ENCODE measurements at regions not wholly inside any gene's neighbourhood (a gene's known extent, or its start where the extent isn't known, plus 50 kb on each side); places are given as distances from the start of the nearest gene placed in this dataset.

GRCh38 chr6:145137425-145137824 lies 597.9 kb downstream of the EPM2A start:
- H3K27me3 Mint-ChIP-seq = peaks cover 11% of the 10 kb centered on the region in 2 donors

GRCh38 chr6:145138469-145139139 lies 596.7 kb downstream of the EPM2A start:
- H3K27ac ChIP-seq (ENCODE audit: low read depth, low read length) = no peak overlapping the region
- H3K36me3 ChIP-seq (ENCODE audit: insufficient read depth, low read length) = no peaks in the 10 kb centered on the region
- Mint-ChIP-seq H3K9me3 (no peaks in the 10 kb centered on the region), H3K36me3 (no peaks in the 10 kb centered on the region), H3K4me1 (no peaks in the 10 kb centered on the region), H3K4me3 (no peak overlapping the region), H3K27ac (no peak overlapping the region), H3K27me3 (peaks cover 9 to 11% of the 10 kb centered on the region in 2 donors)
- DNase-seq = no peak
- ChIA-PET CTCF (no interaction called here), POLR2A (no interaction called here)
- H3K4me3 ChIP-seq (ENCODE audit: low read length) = no peak overlapping the region
- no peaks in the 10 kb centered on the region for H3K4me1 ChIP-seq (ENCODE audit: insufficient read depth, low read length)
- no peaks in the 10 kb centered on the region for H3K9me3 ChIP-seq (ENCODE audit: low read length)
- no peaks in the 10 kb centered on the region for H3K27me3 ChIP-seq (ENCODE audit: insufficient read depth, low read length, poor library complexity, severe bottlenecking)

More at GRCh38 chr6:145137425-145137824, 597.9 kb downstream of the EPM2A start:
- H3K4me3 ChIP-seq (ENCODE audit: low read length) = no peak overlapping the region
- Mint-ChIP-seq H3K9me3 (peaks cover 0 to 2% (median 0%) of the 10 kb centered on the region in 5 donors), H3K4me1 (no peaks in the 10 kb centered on the region), H3K27ac (no peak overlapping the region), H3K36me3 (no peaks in the 10 kb centered on the region), H3K4me3 (no peak overlapping the region)
- ChIA-PET CTCF (interaction anchor here (1.2 kb wide), 1 partner anchor 10 kb away, joined by 3 read pairs; no protein-coding TSS in a partner anchor), POLR2A (no interaction called here)
- H3K27ac ChIP-seq (ENCODE audit: low read depth, low read length) = no peak overlapping the region
- DNase-seq = no peak
- no peaks in the 10 kb centered on the region for H3K4me1 ChIP-seq (ENCODE audit: insufficient read depth, low read length)
- no peaks in the 10 kb centered on the region for H3K27me3 ChIP-seq (ENCODE audit: insufficient read depth, low read length, poor library complexity, severe bottlenecking)
- H3K36me3 ChIP-seq (ENCODE audit: insufficient read depth, low read length) = no peaks in the 10 kb centered on the region
- H3K9me3 ChIP-seq (ENCODE audit: low read length) = no peaks in the 10 kb centered on the region

- no peaks in the 10 kb centered on the region for H3K4me1 Mint-ChIP-seq
- ChIA-PET POLR2A (no interaction called here), CTCF (no interaction called here)
- Histone ChIP-seq H3K27me3 (ENCODE audit: insufficient read depth, low read length, poor library complexity, severe bottlenecking) (no peaks in the 10 kb centered on the region), H3K36me3 (ENCODE audit: insufficient read depth, low read length) (no peaks in the 10 kb centered on the region), H3K4me1 (ENCODE audit: insufficient read depth, low read length) (no peaks in the 10 kb centered on the region), H3K27ac (ENCODE audit: low read depth, low read length) (no peak overlapping the region), H3K4me3 (ENCODE audit: low read length) (no peak overlapping the region), H3K9me3 (ENCODE audit: low read length) (no peaks in the 10 kb centered on the region)
- H3K9me3 Mint-ChIP-seq = no peaks in the 10 kb centered on the region
- no peak for DNase-seq
- H3K36me3 Mint-ChIP-seq = no peaks in the 10 kb centered on the region
- no peak overlapping the region for H3K4me3 Mint-ChIP-seq
- H3K27ac Mint-ChIP-seq = no peak overlapping the region
- peaks cover 9 to 11% of the 10 kb centered on the region in 2 donors for H3K27me3 Mint-ChIP-seq
Measured at GRCh38 chr6:145139140-145139850, 596.0 kb downstream of the EPM2A start.

- Mint-ChIP-seq H3K27ac (no peak overlapping the region), H3K36me3 (no peaks in the 10 kb centered on the region), H3K4me3 (no peak overlapping the region), H3K4me1 (no peaks in the 10 kb centered on the region), H3K27me3 (peaks cover 10 to 11% of the 10 kb centered on the region in 2 donors), H3K9me3 (no peaks in the 10 kb centered on the region)
- H3K27me3 ChIP-seq (ENCODE audit: insufficient read depth, low read length, poor library complexity, severe bottlenecking) = no peaks in the 10 kb centered on the region
- no peaks in the 10 kb centered on the region for H3K4me1 ChIP-seq (ENCODE audit: insufficient read depth, low read length)
- H3K4me3 ChIP-seq (ENCODE audit: low read length) = no peak overlapping the region
- DNase-seq = no peak
- no peaks in the 10 kb centered on the region for H3K9me3 ChIP-seq (ENCODE audit: low read length)
- no peak overlapping the region for H3K27ac ChIP-seq (ENCODE audit: low read depth, low read length)
- ChIA-PET POLR2A (no interaction called here), CTCF (no interaction called here)
- no peaks in the 10 kb centered on the region for H3K36me3 ChIP-seq (ENCODE audit: insufficient read depth, low read length)
Measured at GRCh38 chr6:145139895-145140294, 595.4 kb downstream of the EPM2A start.

- Mint-ChIP-seq H3K36me3 (no peaks in the 10 kb centered on the region), H3K27ac (no peak overlapping the region), H3K4me1 (no peaks in the 10 kb centered on the region), H3K9me3 (no peaks in the 10 kb centered on the region), H3K4me3 (no peak overlapping the region), H3K27me3 (peaks cover 6 to 18% of the 10 kb centered on the region in 2 donors)
- DNase-seq = no peak
- H3K27me3 ChIP-seq (ENCODE audit: insufficient read depth, low read length, poor library complexity, severe bottlenecking) = no peaks in the 10 kb centered on the region
- no peak overlapping the region for H3K4me3 ChIP-seq (ENCODE audit: low read length)
- H3K27ac ChIP-seq (ENCODE audit: low read depth, low read length) = no peak overlapping the region
- no peaks in the 10 kb centered on the region for H3K36me3 ChIP-seq (ENCODE audit: insufficient read depth, low read length)
- no peaks in the 10 kb centered on the region for H3K4me1 ChIP-seq (ENCODE audit: insufficient read depth, low read length)
- ChIA-PET CTCF (no interaction called here), POLR2A (interaction anchor here (0.6 kb wide), 1 partner anchor 111 kb away, joined by 4 read pairs; no protein-coding TSS in a partner anchor)
- no peaks in the 10 kb centered on the region for H3K9me3 ChIP-seq (ENCODE audit: low read length)
Measured at GRCh38 chr6:145141572-145141971, 593.7 kb downstream of the EPM2A start.

GRCh38 chr6:145142958-145143357 lies 592.4 kb downstream of the EPM2A start:
- ChIA-PET CTCF (no interaction called here), POLR2A (no interaction called here)
- Histone ChIP-seq H3K4me1 (ENCODE audit: insufficient read depth, low read length) (no peaks in the 10 kb centered on the region), H3K36me3 (ENCODE audit: insufficient read depth, low read length) (no peaks in the 10 kb centered on the region), H3K4me3 (ENCODE audit: low read length) (no peak overlapping the region), H3K27ac (ENCODE audit: low read depth, low read length) (no peak overlapping the region), H3K9me3 (ENCODE audit: low read length) (no peaks in the 10 kb centered on the region), H3K27me3 (ENCODE audit: insufficient read depth, low read length, poor library complexity, severe bottlenecking) (no peaks in the 10 kb centered on the region)
- DNase-seq = no peak
- Mint-ChIP-seq H3K9me3 (no peaks in the 10 kb centered on the region), H3K4me3 (no peak overlapping the region), H3K4me1 (no peaks in the 10 kb centered on the region), H3K27ac (no peak overlapping the region), H3K36me3 (no peaks in the 10 kb centered on the region), H3K27me3 (peaks cover 4 to 14% of the 10 kb centered on the region in 2 donors)

- CTCF ChIA-PET = no interaction called here
- H3K36me3 Mint-ChIP-seq = no peaks in the 10 kb centered on the region
- peaks cover 3 to 12% of the 10 kb centered on the region in 2 donors for H3K27me3 Mint-ChIP-seq
- Histone ChIP-seq H3K27me3 (ENCODE audit: insufficient read depth, low read length, poor library complexity, severe bottlenecking) (no peaks in the 10 kb centered on the region), H3K4me1 (ENCODE audit: insufficient read depth, low read length) (no peaks in the 10 kb centered on the region), H3K36me3 (ENCODE audit: insufficient read depth, low read length) (no peaks in the 10 kb centered on the region), H3K9me3 (ENCODE audit: low read length) (no peaks in the 10 kb centered on the region), H3K27ac (ENCODE audit: low read depth, low read length) (no peak overlapping the region), H3K4me3 (ENCODE audit: low read length) (no peak overlapping the region)
- H3K4me3 Mint-ChIP-seq = no peak overlapping the region
- no peak for DNase-seq
- no peaks in the 10 kb centered on the region for H3K9me3 Mint-ChIP-seq
- H3K4me1 Mint-ChIP-seq = no peaks in the 10 kb centered on the region
- POLR2A ChIA-PET = no interaction called here
- no peak overlapping the region for H3K27ac Mint-ChIP-seq
Measured at GRCh38 chr6:145143379-145143778, 591.9 kb downstream of the EPM2A start.

GRCh38 chr6:145147559-145147958 lies 587.8 kb downstream of the EPM2A start:
- Mint-ChIP-seq H3K27ac (no peak overlapping the region), H3K27me3 (peaks cover 6 to 14% of the 10 kb centered on the region in 2 donors), H3K36me3 (no peaks in the 10 kb centered on the region), H3K4me3 (no peak overlapping the region), H3K4me1 (no peaks in the 10 kb centered on the region), H3K9me3 (no peaks in the 10 kb centered on the region)
- no peaks in the 10 kb centered on the region for H3K9me3 ChIP-seq (ENCODE audit: low read length)
- H3K27ac ChIP-seq (ENCODE audit: low read depth, low read length) = no peak overlapping the region
- H3K36me3 ChIP-seq (ENCODE audit: insufficient read depth, low read length) = no peaks in the 10 kb centered on the region
- no peak overlapping the region for H3K4me3 ChIP-seq (ENCODE audit: low read length)
- H3K27me3 ChIP-seq (ENCODE audit: insufficient read depth, low read length, poor library complexity, severe bottlenecking) = no peaks in the 10 kb centered on the region
- no peaks in the 10 kb centered on the region for H3K4me1 ChIP-seq (ENCODE audit: insufficient read depth, low read length)
- ChIA-PET CTCF (interaction anchor here (0.7 kb wide), 1 partner anchor 11 kb away, joined by 3 read pairs; no protein-coding TSS in a partner anchor), POLR2A (no interaction called here)
- no peak for DNase-seq

Data from CD8-positive, alpha-beta memory T cell (primary cell).